ENCODE measurements at regions not wholly inside any gene's neighbourhood (a gene's known extent, or its start where the extent isn't known, plus 50 kb on each side); places are given as distances from the start of the nearest gene placed in this dataset.

DNA sequence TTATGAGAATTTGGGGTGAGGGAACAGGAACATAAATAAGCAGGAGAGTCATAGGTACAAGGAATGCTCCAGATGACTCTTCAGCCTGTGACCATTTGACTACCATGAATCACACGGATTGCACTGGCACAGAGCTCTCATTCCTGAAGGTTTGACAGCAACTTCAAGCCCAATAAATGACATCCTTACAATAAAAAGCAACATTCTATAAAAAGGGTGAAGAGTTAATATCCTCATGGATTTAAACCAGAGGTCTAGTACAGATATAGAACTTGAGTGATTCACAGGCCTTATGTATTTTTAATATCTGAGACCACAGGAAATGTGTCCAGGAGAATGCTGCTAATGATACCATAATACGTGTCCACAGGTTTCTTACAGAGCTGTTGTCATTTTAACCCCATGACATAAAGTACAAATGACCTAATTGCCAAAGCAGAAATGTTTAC lies 158.1 kb downstream of the IRS2 start:
- H3K27ac ChIP-seq: no peak overlapping the region
- no peaks in the 10 kb centered on the region for H3K4me1 ChIP-seq (ENCODE audit: low read depth, poor library complexity, severe bottlenecking)
- no peaks in the 10 kb centered on the region for H3K27me3 ChIP-seq (ENCODE audit: insufficient read depth, low read depth)
- no peak overlapping the region for H3K9ac ChIP-seq
- TF ChIP-seq, protein P1, sequence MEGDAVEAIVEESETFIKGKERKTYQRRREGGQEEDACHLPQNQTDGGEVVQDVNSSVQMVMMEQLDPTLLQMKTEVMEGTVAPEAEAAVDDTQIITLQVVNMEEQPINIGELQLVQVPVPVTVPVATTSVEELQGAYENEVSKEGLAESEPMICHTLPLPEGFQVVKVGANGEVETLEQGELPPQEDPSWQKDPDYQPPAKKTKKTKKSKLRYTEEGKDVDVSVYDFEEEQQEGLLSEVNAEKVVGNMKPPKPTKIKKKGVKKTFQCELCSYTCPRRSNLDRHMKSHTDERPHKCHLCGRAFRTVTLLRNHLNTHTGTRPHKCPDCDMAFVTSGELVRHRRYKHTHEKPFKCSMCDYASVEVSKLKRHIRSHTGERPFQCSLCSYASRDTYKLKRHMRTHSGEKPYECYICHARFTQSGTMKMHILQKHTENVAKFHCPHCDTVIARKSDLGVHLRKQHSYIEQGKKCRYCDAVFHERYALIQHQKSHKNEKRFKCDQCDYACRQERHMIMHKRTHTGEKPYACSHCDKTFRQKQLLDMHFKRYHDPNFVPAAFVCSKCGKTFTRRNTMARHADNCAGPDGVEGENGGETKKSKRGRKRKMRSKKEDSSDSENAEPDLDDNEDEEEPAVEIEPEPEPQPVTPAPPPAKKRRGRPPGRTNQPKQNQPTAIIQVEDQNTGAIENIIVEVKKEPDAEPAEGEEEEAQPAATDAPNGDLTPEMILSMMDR (conservative IDR thresholded peaks at IDR 0.05; ENCODE audit: low read depth, low read length): no peak
- no peaks in the 10 kb centered on the region for H3K36me3 ChIP-seq (ENCODE audit: insufficient read depth)
- H3K4me2 ChIP-seq: no peak overlapping the region
- no peaks in the 10 kb centered on the region for H3K79me2 ChIP-seq (ENCODE audit: insufficient read depth, low read depth)
- no peak overlapping the region for H2AFZ ChIP-seq (ENCODE audit: low read depth)
- H4K20me1 ChIP-seq (ENCODE audit: insufficient read depth): no peaks in the 10 kb centered on the region
- H3K4me3 ChIP-seq (IDR thresholded peaks at IDR 0.05; ENCODE audit: insufficient read depth, low read depth, low read length): no peak overlapping the region

DNA sequence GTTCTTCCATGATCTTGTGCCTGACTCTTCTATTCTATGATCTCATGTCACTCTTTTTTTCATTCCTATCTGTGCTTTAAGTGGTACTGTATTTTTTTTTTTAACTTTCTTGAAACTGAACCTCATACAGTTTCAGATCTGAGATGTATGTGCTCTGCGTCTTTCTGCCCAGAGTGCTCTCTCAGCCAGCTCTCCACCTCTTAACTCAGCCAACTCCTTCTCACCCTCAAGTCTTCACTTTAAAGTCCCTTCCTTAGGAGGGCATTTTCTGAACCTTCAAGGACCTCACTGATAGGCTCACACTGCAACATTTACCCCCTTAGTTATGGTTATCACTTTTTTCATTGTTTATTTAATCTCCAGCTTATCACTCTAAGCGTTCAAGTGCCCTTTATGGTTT lies 158.7 kb downstream of the IRS2 start:
- Histone ChIP-seq H3K9ac (no peak overlapping the region), H3K27me3 (ENCODE audit: insufficient read depth, low read depth) (no peaks in the 10 kb centered on the region), H3K4me3 (IDR thresholded peaks at IDR 0.05; ENCODE audit: insufficient read depth, low read depth, low read length) (no peak overlapping the region), H3K79me2 (ENCODE audit: insufficient read depth, low read depth) (no peaks in the 10 kb centered on the region), H3K36me3 (ENCODE audit: insufficient read depth) (no peaks in the 10 kb centered on the region), H4K20me1 (ENCODE audit: insufficient read depth) (no peaks in the 10 kb centered on the region), H3K4me1 (ENCODE audit: low read depth, poor library complexity, severe bottlenecking) (no peaks in the 10 kb centered on the region), H2AFZ (ENCODE audit: low read depth) (no peak overlapping the region), H3K4me2 (no peak overlapping the region), H3K27ac (no peak overlapping the region)
- TF ChIP-seq, protein P1 (conservative IDR thresholded peaks at IDR 0.05; ENCODE audit: low read depth, low read length): no peak

DNA sequence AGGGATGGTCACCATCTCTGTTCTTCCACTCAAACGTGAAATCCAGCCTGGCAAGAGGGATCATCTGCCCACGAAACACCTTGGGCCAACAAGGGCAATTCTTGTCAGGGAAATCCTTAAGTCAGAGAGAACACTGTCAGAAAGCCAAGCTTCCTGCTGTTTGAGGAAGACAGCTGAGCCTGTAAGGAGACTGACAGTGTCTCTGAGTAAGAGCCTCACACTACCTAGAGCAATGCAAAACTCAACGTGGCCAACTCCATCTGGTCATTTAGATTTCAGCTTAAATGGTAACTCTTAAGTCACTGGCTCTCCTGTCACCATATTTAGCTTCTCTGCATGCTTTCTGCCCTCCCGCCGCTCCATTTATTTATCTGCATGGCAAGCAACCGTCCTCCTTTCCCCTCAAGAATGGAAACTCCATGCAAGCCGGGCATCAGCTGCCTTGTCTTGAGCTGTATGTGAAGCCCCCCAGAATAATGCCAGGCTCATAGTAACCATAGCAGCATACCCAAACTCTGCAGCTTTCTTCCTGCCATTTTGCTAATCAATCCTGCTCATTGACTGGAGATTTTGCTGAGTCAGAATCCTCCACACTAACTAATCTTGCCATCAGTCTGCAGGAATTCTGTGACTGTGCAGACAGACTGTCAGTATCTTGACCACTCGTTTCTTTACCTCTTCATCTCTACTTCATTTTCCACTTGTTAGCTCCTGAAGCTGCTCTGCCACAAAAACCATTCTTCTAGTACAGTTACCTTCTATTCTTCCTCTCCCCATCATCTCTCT lies 159.8 kb downstream of the IRS2 start:
- no peak overlapping the region for H3K4me2 ChIP-seq
- no peaks in the 10 kb centered on the region for H3K4me1 ChIP-seq (ENCODE audit: low read depth, poor library complexity, severe bottlenecking)
- TF ChIP-seq, protein P1 (conservative IDR thresholded peaks at IDR 0.05; ENCODE audit: low read depth, low read length): no peak
- no peak overlapping the region for H3K9ac ChIP-seq
- H3K36me3 ChIP-seq (ENCODE audit: insufficient read depth): no peaks in the 10 kb centered on the region
- no peak overlapping the region for H3K4me3 ChIP-seq (IDR thresholded peaks at IDR 0.05; ENCODE audit: insufficient read depth, low read depth, low read length)
- no peaks in the 10 kb centered on the region for H3K79me2 ChIP-seq (ENCODE audit: insufficient read depth, low read depth)
- H2AFZ ChIP-seq (ENCODE audit: low read depth): no peak overlapping the region
- no peaks in the 10 kb centered on the region for H4K20me1 ChIP-seq (ENCODE audit: insufficient read depth)
- no peaks in the 10 kb centered on the region for H3K27me3 ChIP-seq (ENCODE audit: insufficient read depth, low read depth)
- no peak overlapping the region for H3K27ac ChIP-seq

DNA sequence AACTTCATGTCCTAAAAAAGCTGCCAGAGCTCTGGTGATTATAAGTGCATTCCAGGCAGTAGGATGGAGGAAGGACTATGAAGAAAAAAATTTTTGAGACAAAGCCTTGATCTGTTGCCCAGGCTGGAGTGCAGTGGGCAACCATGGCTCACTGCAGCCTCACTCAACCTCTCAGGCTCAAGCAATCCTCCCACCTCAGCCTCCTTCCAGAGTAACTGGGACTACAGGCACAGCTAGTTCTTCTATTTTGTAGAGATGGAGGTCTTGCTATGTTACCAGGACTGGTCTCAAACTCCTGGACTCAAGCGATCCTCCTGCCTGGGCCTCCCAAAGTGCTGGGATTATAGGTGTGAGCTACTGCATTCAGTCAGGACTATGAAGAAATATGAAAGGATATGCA lies 161.2 kb downstream of the IRS2 start:
- H3K79me2 ChIP-seq (ENCODE audit: insufficient read depth, low read depth): no peaks in the 10 kb centered on the region
- no peak overlapping the region for H3K9ac ChIP-seq
- no peak overlapping the region for H3K4me3 ChIP-seq (IDR thresholded peaks at IDR 0.05; ENCODE audit: insufficient read depth, low read depth, low read length)
- H3K4me2 ChIP-seq: no peak overlapping the region
- no peaks in the 10 kb centered on the region for H4K20me1 ChIP-seq (ENCODE audit: insufficient read depth)
- no peaks in the 10 kb centered on the region for H3K36me3 ChIP-seq (ENCODE audit: insufficient read depth)
- H2AFZ ChIP-seq (ENCODE audit: low read depth): no peak overlapping the region
- no peak overlapping the region for H3K27ac ChIP-seq
- no peaks in the 10 kb centered on the region for H3K27me3 ChIP-seq (ENCODE audit: insufficient read depth, low read depth)
- no peaks in the 10 kb centered on the region for H3K4me1 ChIP-seq (ENCODE audit: low read depth, poor library complexity, severe bottlenecking)
- TF ChIP-seq, protein P1 (conservative IDR thresholded peaks at IDR 0.05; ENCODE audit: low read depth, low read length): no peak
